Fibroblast of lung (primary cell): ENCODE measurements at regions not wholly inside any gene's neighbourhood (a gene's known extent, or its start where the extent isn't known, plus 50 kb on each side); places are given as distances from the start of the nearest gene placed in this dataset.

Experiments used
- DNase-seq, 2 donors: peaks; one replicate each; pipeline versions ENCODE4 v3.0.0 to v3.0.0-alpha.2; 2010; ENCODE audit warnings: low read depth in 2 of 2
- H2AFZ ChIP-seq: 2 replicates; pipeline ENCODE4 v1.5.1; 2012; ENCODE audit warnings: low read length, control low read depth, inconsistent platforms
- H3K27ac ChIP-seq: 2 replicates; pipeline ENCODE4 v1.5.1; 2011; ENCODE audit warnings: low read length, control low read depth; ENCODE audit not compliant: insufficient read depth
- H3K27me3 ChIP-seq: 2 replicates; pipeline ENCODE4 v1.5.1; 2011; ENCODE audit warnings: mild to moderate bottlenecking, low read length; ENCODE audit not compliant: control insufficient read depth, insufficient read depth
- H3K36me3 ChIP-seq: 2 replicates; pipeline ENCODE4 v1.5.1; 2011; ENCODE audit warnings: low read length; ENCODE audit not compliant: control insufficient read depth, insufficient read depth
- H3K4me1 ChIP-seq: 2 replicates; pipeline ENCODE4 v1.5.1; 2011; ENCODE audit warnings: low read length; ENCODE audit not compliant: control insufficient read depth, insufficient read depth; ENCODE audit errors: extremely low read depth
- H3K4me2 ChIP-seq: 2 replicates; pipeline ENCODE4 v1.5.1; 2011; ENCODE audit warnings: low read length, control low read depth; ENCODE audit not compliant: insufficient read depth; ENCODE audit errors: extremely low read depth
- H3K4me3 ChIP-seq, 4 experiments: fragments of 200-600 bp in 1 of 4; sonication (generic) in 1 of 4; replicated peaks in 1 of 4; 2 replicates each; pipeline ENCODE4 v1.5.1; 2011 to 2016; ENCODE audit warnings: low read length in 4 of 4, low read depth in 3 of 4, mild to moderate bottlenecking in 3 of 4, control low read depth in 2 of 4, inconsistent platforms in 1 of 4, mixed read lengths in 1 of 4; ENCODE audit not compliant: insufficient read depth in 1 of 4; ENCODE audit errors: control extremely low read depth in 1 of 4
- H3K79me2 ChIP-seq: 2 replicates; pipeline ENCODE4 v1.5.1; 2012; ENCODE audit warnings: mild to moderate bottlenecking, low read length, inconsistent platforms; ENCODE audit not compliant: control insufficient read depth, insufficient read depth
- H3K9ac ChIP-seq: 2 replicates; pipeline ENCODE4 v1.5.1; 2011; ENCODE audit warnings: mild to moderate bottlenecking, low read length, control low read depth; ENCODE audit not compliant: insufficient read depth
- H3K9me3 ChIP-seq: 2 replicates; pipeline ENCODE4 v1.5.1; 2012; ENCODE audit warnings: low read depth, low read length; ENCODE audit not compliant: control insufficient read depth, insufficient read depth
- H4K20me1 ChIP-seq: 2 replicates; pipeline ENCODE4 v1.5.1; 2011; ENCODE audit warnings: low read length; ENCODE audit not compliant: control insufficient read depth, insufficient read depth; ENCODE audit errors: extremely low read depth
- EZH2 ChIP-seq: IDR thresholded peaks from 2 replicates; pipeline ENCODE4 v1.5.1; 2012; ENCODE audit warnings: low read length, control low read depth, mild to moderate bottlenecking; ENCODE audit errors: missing control alignments
- TF ChIP-seq, protein P1 (sequence below), 2 donors: IDR thresholded peaks in 1 of 2; conservative IDR thresholded peaks in 1 of 2; 1 replicate in 1 of 2; 2 replicates in 1 of 2; pipeline ENCODE4 v1.5.1; 2011 to 2012; ENCODE audit warnings: low read length in 2 of 2, control low read depth in 1 of 2, inconsistent platforms in 1 of 2, low read depth in 1 of 2, mild to moderate bottlenecking in 1 of 2

DNA sequence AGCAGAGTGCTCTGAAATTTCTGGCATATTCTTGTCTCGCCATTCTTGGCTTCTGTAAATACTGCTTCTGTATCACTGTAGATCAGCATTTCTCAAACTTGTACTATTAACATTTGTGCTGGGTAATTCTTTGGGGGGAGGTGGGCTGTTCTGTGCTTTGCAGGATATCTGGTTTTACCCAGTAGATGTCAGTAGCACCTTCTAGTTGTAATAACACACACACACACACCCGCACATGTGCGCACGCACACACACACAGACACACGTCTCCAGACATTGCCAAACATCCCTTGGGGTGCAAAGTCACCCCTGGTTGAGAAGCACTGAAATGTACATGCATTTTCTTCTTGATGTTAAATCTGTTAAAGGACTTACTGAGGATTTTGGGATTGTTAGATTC is 304.1 kb downstream of the MAT2B start:
- no peaks in the 10 kb centered on the region for H4K20me1 ChIP-seq
- H3K9ac ChIP-seq = no peak overlapping the region
- no peaks in the 10 kb centered on the region for H3K4me1 ChIP-seq
- H3K79me2 ChIP-seq = no peaks in the 10 kb centered on the region
- no peaks in the 10 kb centered on the region for H3K9me3 ChIP-seq
- no peak overlapping the region for H3K4me3 ChIP-seq
- H3K27me3 ChIP-seq = no peaks in the 10 kb centered on the region
- H3K27ac ChIP-seq = no peak overlapping the region
- H2AFZ ChIP-seq = no peak overlapping the region
- H3K36me3 ChIP-seq = no peaks in the 10 kb centered on the region
- peak; percentile 14 to 76 for DNase-seq
- no peak overlapping the region for H3K4me2 ChIP-seq
- TF ChIP-seq, protein P1, sequence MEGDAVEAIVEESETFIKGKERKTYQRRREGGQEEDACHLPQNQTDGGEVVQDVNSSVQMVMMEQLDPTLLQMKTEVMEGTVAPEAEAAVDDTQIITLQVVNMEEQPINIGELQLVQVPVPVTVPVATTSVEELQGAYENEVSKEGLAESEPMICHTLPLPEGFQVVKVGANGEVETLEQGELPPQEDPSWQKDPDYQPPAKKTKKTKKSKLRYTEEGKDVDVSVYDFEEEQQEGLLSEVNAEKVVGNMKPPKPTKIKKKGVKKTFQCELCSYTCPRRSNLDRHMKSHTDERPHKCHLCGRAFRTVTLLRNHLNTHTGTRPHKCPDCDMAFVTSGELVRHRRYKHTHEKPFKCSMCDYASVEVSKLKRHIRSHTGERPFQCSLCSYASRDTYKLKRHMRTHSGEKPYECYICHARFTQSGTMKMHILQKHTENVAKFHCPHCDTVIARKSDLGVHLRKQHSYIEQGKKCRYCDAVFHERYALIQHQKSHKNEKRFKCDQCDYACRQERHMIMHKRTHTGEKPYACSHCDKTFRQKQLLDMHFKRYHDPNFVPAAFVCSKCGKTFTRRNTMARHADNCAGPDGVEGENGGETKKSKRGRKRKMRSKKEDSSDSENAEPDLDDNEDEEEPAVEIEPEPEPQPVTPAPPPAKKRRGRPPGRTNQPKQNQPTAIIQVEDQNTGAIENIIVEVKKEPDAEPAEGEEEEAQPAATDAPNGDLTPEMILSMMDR (conservative IDR thresholded peaks at IDR 0.05 in 1 of 2, IDR thresholded peaks at IDR 0.05 in 1 of 2; ENCODE audit: low read depth in 1 of 2, low read length in 2 of 2) = peak in 1 of 2 donors; percentile 29
- TF ChIP-seq EZH2 = no peak

DNA sequence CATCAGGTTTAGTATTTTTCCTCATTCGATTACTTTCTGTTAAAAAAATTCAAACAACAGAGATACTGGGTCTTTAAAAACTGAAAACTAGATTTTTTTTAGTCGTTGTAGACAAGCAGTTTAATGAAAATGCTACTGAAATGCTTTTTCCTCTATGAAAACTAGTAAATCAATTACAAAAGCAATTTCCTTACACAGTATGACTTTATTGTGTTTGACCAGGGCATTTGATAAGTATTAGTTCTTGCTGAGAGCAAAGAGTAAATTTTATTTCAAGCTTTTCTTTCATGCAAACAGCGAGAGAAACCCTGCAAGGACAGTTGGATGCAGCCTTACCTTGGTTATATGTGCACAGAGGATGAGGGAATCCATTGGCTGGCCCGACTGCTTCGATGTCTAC is 308.5 kb downstream of the MAT2B start:
- H3K4me2 ChIP-seq = no peak overlapping the region
- no peaks in the 10 kb centered on the region for H4K20me1 ChIP-seq
- TF ChIP-seq, protein P1 (conservative IDR thresholded peaks at IDR 0.05 in 1 of 2, IDR thresholded peaks at IDR 0.05 in 1 of 2; ENCODE audit: low read depth in 1 of 2, low read length in 2 of 2) = no peak
- TF ChIP-seq EZH2 = no peak
- DNase-seq = no peak
- H3K9me3 ChIP-seq = no peaks in the 10 kb centered on the region
- H3K9ac ChIP-seq = no peak overlapping the region
- no peaks in the 10 kb centered on the region for H3K4me1 ChIP-seq
- H3K36me3 ChIP-seq = no peaks in the 10 kb centered on the region
- H3K79me2 ChIP-seq = no peaks in the 10 kb centered on the region
- no peaks in the 10 kb centered on the region for H3K27me3 ChIP-seq
- H2AFZ ChIP-seq = no peak overlapping the region
- H3K27ac ChIP-seq = no peak overlapping the region
- no peak overlapping the region for H3K4me3 ChIP-seq

DNA sequence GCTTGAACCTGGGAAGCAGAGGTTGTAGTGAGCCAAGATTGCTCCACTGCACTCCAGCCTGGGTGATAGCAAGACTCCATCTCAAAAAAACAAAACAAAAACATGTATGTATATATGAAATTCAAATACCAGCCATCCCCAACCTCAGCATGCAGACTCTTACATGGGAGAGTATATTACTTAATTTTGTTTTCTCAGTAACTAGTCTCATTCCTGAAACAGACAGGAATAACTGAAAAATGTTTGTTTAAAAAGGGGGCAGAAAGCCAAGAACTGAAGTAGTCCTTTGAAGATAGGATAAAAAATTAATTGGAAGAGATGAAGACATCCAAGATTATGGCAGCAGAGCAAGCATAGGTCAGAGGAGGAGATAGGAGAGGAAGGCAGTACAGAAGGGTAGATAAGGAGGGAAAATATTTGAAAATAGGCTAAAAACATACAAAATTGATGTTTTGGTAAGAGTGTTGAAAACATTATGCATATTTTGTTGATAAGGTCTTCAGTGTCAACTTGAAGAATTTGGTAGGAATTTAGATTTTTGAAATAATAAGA is 309.9 kb downstream of the MAT2B start:
- no peaks in the 10 kb centered on the region for H3K9me3 ChIP-seq
- H3K4me1 ChIP-seq = no peaks in the 10 kb centered on the region
- no peak overlapping the region for H3K27ac ChIP-seq
- DNase-seq = peak; percentile 14 to 15
- H3K36me3 ChIP-seq = no peaks in the 10 kb centered on the region
- no peak overlapping the region for H3K9ac ChIP-seq
- H3K4me2 ChIP-seq = no peak overlapping the region
- no peak overlapping the region for H3K4me3 ChIP-seq
- H3K27me3 ChIP-seq = no peaks in the 10 kb centered on the region
- TF ChIP-seq, protein P1 (conservative IDR thresholded peaks at IDR 0.05 in 1 of 2, IDR thresholded peaks at IDR 0.05 in 1 of 2; ENCODE audit: low read depth in 1 of 2, low read length in 2 of 2) = no peak
- no peak overlapping the region for H2AFZ ChIP-seq
- H3K79me2 ChIP-seq = no peaks in the 10 kb centered on the region
- H4K20me1 ChIP-seq = no peaks in the 10 kb centered on the region
